GM18907 (cell line): ENCODE measurements at regions not wholly inside any gene's neighbourhood (a gene's known extent, or its start where the extent isn't known, plus 50 kb on each side); places are given as distances from the start of the nearest gene placed in this dataset.

Experiments used
- ATAC-seq: cut with Tn5 transposase; IDR thresholded peaks from one replicate; pipeline ENCODE4 v1.9.1; 2021; ENCODE audit warnings: mild to moderate bottlenecking, moderate library complexity; ENCODE audit not compliant: unreplicated experiment

DNA sequence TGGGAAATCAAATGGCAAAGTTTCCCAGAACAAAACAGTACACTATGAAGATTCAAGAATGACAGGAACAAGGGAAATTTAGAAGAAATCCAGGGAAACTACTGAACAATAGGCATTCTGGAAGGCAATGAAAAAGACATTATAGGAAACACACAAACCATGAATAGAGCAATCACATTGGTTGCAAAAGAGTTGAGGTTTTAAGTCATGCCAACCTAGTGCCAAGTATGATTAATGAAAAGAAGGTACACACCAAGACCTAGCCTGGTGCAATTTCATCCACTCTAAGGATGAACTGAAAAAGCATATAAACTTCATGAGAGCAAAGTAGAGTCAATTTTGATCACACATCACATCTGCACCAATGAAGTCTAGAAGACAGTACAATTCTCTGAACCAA is 326.9 kb downstream of the PDHA2 start:
- no peak for ATAC-seq

DNA sequence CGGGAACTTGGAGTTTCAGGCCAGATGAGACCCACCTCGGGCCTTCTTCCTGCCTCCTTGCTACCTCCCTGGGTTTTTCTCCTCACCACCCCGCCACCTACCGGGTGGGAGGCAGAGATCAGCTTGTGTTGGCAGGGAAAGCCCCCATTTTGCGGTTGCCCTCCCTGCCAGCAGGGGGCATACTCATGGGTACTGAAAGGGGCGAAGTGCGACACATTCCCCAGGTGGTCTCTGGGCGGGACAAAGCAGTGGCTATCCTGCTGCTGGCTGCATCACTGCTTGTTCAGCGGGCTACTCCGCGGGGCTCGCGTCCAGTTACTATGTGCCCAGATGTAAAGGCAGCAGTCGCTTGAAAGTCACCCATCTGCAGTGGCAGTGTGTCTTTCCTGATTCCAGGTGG is 330.3 kb downstream of the PDHA2 start:
- ATAC-seq, result no peak

DNA sequence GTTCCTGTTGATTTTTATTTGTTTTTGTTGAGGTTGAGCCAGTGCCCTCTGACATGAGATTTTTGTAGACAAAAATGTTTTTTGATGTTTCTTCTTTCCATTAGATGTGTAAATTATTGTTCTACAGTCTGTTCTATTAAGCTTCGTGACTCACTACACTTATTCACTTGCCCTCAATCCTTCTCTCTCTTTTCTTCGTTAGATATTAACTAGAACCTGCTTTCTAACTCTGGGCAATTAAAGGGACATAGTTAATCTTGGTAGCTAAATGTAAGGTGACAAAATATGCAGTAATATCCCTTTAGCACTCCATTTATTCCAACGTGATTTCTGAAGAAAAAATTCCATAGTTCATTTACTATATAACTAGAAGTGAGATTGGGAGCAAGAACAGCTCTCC is 333.9 kb downstream of the PDHA2 start:
- no peak for ATAC-seq

DNA sequence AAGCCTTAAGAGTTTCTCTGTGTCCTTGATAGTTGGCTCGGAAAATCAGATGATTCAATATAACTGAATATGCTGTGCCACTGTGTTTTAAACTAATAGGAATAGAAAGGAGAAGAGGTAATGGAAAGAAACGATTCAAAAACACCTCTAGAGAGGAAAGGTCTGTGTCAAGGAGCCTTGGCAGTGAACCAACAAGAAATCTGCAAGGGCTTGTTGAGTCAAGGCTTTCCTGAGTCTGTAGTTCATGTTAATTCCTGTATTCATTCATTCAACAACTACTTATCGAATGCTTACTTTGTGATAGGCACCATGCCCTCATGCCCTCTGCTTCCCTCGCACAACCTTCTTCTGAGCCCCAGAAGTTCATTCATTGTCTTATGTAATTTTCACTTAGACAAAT is 336.0 kb downstream of the PDHA2 start:
- no peak for ATAC-seq

DNA sequence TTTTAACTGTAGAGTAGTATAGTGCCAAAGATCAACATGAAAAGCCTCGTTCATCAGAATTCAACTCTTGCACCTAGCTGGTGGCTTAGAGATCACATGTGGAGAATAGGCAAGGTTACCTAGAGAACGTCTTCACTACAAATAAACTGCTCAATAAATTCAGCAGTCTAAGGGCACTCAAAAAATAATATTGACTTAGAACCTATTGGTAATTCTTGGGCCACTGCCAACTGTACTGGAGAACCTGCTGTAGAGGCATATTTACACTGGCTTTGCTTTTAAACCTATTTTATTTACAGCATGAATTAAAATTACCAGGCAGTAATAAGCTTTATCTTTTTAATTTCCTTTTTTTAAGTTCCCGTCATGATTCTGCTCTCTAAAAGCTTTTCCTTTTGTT is 343.7 kb downstream of the PDHA2 start:
- ATAC-seq, result no peak

DNA sequence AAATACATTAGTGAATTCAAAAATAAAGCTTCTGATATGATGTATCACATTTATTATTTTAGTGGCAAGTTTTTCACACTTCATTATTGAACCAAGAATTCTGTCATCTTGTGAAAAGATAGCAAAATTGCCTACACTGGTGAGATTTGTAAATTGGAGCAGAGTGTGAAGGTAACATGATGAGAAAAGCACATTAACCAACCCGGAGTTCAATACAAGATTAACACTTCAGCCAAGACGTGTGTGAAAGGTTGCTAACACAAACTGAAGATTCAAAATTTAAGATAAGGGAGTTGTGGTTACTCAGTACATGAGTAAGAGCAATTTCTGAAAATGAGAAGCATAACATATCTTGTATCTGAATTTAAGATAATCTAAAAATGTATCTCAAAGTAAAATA is 346.7 kb downstream of the PDHA2 start:
- no peak for ATAC-seq

DNA sequence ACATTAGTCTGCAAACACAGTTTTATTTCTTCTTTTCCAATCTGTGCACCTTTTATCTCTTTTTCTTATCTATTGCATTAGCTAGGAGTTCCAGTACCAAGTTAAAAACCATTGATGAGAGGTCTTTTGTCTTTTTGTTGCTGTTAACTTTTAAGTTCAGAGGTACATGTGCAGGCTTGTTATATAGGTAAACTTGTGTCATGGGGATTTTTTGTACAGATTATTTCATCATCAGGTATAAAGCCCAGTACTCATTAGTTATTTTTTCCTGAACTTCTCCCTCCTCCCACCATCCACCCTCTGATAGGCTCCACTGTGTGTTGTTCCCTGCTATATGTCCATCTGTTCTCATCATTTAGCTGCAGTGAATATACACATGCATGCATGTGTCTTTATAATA is 349.9 kb downstream of the PDHA2 start:
- ATAC-seq, result no peak

DNA sequence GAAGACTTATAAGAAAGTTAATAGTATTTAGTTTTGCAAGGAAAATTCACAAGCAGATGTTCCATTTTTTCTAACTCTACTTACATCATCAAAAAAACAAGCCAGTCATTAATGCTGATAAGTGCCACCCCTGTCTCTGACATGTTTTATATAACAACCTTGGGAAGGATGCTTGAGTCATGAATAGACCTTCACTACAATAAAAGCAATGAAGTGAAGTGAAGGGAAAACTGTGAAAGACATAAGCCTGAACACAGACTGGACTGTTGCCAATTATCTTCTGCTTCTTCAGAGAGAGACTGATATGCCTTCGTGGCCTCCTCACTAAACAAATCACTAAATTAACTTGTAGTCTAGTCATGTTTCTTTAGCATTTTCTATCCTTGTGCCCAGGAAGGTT is 353.2 kb downstream of the PDHA2 start:
- no peak for ATAC-seq

DNA sequence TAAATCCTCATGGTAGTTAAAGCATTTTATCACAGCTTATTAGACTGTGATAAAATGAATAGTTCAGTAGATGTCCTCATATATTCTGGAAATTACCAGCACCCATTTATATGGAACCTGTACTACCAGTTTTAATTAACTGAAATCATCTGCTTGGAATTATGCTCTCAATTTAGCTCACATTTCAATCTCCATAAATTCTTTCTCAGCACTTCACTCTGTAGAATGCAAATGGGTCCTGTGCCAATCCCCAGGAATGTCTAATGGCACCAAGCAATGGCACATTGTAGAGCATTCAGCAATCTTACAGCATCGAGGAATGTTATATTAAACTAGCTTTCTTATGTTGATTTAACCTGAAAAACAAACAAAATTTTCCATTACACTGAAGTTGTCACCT is 355.1 kb downstream of the PDHA2 start:
- ATAC-seq, result no peak

DNA sequence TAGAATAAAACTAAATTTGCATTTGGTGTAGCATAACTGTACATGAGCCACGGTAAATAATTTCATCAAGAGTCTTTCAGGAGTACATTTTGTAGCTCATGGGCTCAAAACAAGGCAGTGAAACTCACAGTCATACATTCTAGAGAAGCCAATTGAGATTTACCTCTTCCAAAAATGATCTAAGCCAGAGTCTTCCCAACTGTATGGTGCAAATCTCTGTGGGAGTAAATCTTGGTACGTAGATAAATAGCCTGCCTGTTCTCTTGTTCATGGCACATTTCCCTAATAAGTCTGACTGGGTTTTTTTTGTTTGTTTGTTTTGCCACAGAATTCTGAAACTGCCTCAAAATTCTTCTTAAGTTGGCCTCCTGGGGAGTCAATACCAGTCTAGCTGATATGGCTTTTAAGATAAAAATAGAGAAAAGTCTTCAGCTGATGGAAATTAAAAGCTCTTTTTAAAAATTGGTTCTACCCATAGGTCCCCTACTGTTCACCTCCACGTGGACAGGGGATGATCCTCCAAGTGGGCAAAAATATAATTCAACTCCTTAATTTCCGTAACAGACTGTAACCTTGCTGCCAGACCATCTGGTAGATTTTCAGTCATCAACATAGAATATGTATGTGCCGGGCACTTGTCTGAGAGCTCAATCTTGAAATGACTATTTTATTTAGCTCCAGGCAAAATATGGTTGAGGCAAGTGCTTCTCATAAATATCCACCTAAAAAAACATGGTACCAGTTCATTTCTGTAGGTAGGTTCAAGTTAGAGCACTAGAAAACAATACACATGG is 365.4 kb downstream of the PDHA2 start:
- ATAC-seq, result no peak

DNA sequence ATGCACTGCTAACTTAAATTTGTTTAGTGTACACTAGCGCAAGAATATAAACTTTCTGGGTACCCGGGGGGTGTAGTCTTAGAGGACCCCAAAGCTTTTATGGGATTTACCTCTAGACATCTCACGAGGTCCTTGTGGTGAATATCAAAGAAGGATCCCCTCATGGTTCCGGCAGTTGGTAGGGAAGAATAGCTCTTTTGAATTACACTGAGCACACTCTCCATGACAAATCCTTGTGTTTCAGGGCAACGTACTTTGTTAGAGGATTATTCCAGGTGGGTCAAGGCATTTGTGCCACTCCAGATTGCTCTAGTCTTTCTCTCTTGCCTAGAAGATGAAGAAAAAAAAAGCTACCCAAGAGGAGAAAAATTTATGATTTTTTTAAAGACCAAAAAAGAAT is 387.6 kb downstream of the PDHA2 start:
- no peak for ATAC-seq

DNA sequence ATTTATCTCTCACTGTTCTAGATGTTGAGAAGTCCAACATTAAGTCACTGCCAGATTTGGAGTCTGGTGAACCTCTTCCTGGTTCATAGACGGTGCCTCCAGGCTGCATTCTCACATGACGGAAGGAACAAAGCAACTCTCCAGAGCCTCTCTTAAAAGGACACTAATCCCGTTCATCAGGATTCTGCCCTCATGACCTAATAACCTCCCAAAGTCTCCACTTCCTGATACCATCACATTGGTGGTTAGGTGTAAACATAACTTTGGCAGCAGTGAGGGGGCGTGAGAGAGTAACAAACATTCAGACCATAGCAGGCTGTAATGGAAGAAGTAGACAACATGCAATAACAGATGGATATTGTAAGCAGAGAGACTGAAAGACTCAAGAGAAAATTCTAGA is 388.6 kb downstream of the PDHA2 start:
- ATAC-seq, result no peak

DNA sequence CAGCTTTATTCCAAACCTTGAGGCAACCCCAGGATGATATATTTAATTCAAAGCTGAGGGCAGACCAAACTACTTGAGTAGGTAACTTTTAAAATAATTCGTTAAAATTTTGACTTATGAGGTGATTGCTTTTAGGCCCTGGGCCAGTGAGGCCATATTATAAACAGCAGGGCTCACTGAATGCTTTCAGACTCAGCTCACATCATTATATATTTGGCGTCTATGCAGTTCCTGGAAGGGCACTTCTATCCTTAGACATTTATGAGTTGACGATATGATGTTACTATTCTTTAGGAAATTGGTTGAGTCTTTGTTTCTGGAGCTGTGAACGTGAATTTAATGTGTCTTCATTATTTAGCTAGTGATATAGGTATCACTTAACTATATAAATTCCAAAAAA is 400.1 kb downstream of the PDHA2 start:
- no peak for ATAC-seq

DNA sequence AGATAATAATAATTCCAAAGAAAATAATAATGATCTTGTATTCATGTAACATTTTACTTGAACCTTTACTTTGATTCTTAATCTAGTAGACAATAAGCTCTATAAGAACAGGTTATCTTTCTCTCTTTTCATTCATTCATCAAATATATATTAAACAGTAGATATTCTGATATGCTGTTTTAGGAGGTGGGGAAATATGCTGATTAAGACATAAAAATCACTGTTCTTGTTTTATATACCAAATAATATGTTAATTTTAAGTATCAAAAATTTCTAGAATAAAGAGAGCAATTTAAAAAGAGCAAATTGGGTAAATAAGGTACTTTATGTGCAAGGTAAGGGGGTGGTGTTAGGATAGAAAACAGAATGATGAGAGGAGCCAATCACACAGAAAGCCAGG is 401.9 kb downstream of the PDHA2 start:
- ATAC-seq, result no peak

DNA sequence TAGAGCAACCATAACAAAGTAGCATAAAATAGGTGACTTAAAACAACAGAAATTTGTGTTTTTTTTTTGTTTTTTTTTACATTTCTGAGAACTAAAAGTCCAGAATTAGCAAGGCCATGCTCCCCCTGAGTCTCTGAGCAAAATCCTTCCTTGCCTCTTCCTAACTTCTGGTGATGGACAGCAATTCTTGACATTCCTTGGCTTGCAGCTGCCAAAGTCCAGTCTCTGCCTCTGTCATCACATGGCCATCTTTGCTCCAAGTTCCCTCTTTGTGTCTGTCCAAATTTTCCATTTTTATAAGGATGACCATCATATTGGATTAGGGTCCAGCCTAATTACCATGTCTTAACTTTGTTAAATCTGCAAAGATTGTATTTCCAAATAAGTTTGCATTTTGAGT is 407.2 kb downstream of the PDHA2 start:
- no peak for ATAC-seq

DNA sequence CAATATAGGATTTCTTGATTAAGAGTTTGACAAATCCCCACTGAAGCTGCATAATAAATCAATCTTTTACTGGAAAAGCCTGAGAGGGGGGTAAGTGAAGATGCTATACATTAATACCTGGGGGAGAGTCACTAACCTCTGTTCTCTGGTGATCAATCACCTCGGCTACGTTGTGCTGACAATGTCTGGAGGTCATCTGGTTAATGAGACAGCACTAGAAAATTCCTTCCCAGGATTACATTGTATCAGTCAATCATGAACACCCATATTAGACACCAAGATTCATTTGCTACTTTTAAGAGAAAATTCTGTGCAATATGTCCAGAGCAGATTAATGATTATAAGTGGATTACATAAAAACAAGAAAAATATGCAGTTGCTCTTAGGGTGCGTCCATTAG is 408.3 kb downstream of the PDHA2 start:
- no peak for ATAC-seq

DNA sequence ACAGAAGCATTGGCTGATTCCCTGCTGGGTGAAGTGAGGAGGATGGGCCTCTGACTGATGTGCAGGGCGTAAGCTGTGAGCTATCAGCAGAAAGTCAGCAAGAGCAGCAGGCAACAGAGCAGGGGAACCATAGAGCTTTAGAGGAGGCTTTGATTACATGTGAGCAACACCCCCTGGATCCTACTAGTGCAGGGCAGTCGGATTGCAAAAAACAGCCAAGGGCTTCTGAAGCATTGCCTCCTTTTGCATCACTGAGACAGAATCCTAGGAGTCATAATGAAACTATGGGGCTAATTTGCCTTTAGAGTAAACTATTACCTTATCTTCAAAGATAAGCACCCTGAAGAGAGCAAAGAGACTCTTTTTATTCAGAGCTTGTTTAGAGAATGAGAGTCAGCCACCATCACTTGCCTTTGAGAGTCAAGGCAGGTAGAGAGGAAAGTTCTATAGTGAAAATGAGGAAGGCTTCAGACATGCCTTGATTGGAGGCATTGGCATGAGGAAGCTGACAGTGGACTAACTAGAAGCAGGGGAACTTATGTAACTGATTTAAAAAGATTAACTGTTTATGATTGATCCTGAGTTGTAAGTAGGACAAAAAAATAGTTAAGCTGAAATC is 420.3 kb downstream of the PDHA2 start:
- no peak for ATAC-seq

DNA sequence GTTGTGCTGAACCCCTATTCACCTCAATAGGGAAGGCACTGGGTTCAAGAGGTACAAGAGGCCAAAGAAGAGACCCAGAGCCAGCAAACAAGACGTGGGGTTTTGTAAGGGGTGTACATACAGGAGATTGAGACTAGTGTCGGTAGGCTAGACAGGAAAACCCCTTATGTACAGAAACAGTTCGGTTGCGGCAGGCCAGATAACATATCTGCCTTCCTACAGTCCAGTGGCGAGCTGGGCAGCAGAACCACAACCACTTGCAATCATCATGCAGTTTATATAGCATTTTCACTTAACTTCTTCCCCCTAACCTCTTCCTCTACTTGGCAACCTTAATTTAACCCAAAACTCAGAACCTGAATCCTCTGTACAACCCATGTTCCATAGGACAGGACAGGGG is 422.2 kb downstream of the PDHA2 start:
- no peak for ATAC-seq

DNA sequence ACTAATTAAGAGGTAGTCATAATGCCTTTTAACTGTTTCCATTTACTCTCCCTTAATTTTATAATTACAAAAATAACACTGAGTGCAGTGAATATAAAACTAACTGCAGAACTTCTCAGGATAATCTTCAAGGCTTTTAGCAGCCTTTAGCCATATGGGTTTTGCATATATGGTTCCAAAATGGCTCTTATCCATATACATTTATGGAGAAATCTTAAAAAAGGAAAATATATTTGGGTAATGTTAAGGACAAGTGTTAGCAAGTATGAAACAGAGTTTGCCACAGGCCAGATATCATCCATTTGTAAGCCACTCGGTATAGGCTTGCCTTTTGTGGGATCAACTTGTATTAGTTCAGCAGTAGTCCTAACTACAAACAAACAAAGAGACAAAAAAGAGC is 423.4 kb downstream of the PDHA2 start:
- ATAC-seq, result no peak

DNA sequence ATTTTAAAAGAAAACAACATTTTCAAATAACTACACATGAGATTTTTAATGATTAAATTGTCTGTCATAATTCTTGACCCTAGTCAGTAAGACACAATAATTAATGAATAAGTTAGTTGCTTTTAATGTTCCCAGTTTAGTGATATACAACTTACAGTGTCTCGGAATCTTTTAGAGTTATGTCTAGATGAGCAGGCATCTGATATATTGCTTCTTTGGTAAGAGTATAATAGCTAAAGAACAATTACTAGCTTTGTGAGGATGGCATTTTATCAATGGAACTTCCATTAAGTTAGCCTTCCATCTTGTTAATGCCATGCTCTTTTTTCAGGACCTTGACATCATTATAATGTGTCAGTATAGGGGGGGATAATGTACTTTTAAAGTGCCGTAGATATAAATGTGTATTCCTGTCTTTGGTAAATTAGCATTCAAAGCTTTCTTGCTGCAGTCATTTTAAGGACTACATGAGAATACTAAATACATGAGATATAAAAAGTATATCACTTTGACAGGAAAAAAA is 425.1 kb downstream of the PDHA2 start:
- ATAC-seq, result no peak

DNA sequence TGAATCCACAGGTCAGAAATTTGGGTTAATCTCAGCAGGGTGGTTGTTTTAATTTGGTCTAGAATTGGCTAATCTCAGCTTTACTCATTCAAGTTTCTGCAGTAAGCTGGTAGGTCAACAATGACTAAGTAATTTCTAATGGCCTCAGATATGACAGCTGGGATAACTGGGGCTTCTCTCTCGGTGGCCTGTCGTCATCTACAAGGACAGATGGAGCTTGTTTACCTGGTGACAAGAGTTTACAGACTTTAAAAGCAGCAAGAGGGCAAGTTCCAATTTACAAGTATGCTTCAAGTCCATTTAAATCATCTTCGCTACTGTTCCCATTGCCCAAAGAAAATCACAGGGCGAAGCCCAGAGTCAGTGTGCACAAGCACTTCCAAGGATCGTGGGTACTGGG is 453.9 kb downstream of the PDHA2 start:
- no peak for ATAC-seq

DNA sequence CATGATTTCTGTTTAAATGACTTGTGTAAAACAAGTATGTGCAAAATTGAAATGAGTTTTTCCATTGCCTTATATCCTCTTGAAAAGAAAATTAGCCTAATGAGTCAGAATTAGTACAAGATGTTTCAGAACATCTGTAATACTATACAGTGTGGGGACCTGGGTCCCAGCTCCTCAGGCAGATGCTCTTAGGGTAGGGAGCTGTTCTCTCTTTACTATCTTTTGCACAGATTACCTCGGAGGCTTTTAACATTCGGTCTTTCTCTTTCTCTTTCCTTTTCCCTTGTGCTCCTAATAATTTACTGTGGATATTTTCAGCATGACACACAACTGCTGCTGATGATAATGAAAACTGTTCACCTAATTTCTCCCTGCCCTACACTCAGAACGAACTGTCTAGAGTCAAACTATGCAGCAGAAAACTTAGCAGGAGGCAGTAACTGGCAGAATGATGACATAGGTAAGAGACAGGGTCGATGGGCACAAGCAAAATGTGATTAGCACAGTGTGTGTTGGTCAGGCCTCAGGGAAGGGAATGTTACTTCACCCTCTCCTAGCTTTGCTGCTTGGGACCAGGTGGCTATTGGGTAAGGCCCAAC is 455.3 kb downstream of the PDHA2 start:
- ATAC-seq, result no peak
